ENCODE measurements at regions not wholly inside any gene's neighbourhood (a gene's known extent, or its start where the extent isn't known, plus 50 kb on each side); places are given as distances from the start of the nearest gene placed in this dataset.

DNA sequence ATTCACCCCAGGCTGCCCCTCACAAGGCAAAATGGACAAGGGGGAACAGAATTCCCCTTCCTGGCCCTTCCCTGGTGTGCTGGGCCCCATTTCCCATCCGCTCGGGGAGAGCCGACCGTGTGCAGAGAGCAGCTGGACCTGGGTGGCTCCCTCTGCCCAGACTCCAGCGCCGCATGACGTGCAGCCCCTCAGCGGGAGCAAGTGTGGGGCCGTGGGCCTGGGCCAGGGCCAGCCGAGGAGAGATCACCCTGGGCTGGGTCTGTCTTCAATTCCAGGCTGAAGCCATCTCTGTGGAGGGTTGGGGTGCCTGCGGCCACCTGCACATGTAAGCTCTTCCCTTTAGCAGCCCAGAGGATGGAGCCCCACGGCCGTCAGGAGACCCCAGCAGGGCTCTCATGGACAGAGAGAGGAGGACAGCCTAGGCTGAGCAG, 241.8 kb downstream of the TTLL2 start:
- TF ChIP-seq, protein P1, sequence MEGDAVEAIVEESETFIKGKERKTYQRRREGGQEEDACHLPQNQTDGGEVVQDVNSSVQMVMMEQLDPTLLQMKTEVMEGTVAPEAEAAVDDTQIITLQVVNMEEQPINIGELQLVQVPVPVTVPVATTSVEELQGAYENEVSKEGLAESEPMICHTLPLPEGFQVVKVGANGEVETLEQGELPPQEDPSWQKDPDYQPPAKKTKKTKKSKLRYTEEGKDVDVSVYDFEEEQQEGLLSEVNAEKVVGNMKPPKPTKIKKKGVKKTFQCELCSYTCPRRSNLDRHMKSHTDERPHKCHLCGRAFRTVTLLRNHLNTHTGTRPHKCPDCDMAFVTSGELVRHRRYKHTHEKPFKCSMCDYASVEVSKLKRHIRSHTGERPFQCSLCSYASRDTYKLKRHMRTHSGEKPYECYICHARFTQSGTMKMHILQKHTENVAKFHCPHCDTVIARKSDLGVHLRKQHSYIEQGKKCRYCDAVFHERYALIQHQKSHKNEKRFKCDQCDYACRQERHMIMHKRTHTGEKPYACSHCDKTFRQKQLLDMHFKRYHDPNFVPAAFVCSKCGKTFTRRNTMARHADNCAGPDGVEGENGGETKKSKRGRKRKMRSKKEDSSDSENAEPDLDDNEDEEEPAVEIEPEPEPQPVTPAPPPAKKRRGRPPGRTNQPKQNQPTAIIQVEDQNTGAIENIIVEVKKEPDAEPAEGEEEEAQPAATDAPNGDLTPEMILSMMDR (IDR thresholded peaks at IDR 0.05), result no peak
- no peak for ATAC-seq (ENCODE audit: insufficient number of reproducible peaks, low FRiP score, low read depth)
- no peaks in the 10 kb centered on the region for H3K27me3 ChIP-seq (replicated peaks; ENCODE audit: insufficient read depth)
- H3K27ac ChIP-seq, result no peak overlapping the region
- H3K4me1 ChIP-seq (ENCODE audit: control insufficient read depth in 1 of 2, low read depth in 2 of 2), result peaks cover 0 to 11% of the 10 kb centered on the region in 2 donors
- no peaks in the 10 kb centered on the region for H3K36me3 ChIP-seq
- H3K9me3 ChIP-seq, result no peaks in the 10 kb centered on the region
- DNase-seq (ENCODE audit: low spot score), result no peak
- no peak overlapping the region for H3K4me3 ChIP-seq

DNA sequence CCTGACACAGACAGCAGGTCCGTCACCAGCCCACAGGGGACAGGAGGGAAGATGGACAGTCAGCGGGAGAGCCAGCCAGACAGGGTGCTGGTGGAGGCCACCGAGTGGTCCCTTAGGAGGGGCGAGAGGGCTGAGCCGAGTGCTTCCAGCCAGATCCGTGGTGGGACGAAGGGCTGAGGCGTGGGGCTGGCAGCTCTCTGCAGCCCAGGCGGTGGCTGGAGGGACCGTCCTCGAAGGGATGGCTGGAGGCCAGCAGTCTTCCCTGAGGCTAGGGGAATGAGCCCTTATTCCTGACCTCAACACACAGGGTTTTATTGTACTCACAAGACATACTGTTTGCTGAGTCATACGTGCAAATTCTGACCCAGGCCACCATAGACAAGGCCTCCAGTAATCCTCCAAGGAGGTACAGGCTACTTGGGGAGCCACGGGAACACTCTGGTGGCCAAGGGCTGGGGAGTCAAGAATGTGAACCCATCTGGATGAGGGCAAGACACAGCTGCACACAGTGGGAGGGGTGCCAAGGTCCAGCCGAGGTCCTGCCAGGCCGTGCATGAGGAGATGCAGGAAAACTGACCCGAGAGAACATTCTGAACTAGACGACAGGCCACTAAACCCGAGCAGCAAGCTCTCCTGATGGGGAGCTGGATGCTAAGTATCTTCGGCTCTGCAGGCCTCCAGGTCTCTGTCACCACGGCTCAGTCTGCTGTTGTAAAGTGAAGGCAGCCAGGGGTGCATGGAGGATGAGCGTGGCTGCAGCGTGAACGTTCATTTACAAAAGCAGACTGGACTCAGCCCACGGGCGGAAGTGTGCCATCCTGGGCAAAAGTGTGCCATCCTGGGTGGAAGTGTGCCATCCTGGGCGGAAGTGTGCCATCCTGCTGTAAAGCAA, 242.5 kb downstream of the TTLL2 start:
- no peak overlapping the region for H3K4me3 ChIP-seq
- DNase-seq (ENCODE audit: low spot score) (no peak), ATAC-seq (ENCODE audit: insufficient number of reproducible peaks, low FRiP score, low read depth) (no peak)
- peaks cover 0 to 13% of the 10 kb centered on the region in 2 donors for H3K4me1 ChIP-seq (ENCODE audit: control insufficient read depth in 1 of 2, low read depth in 2 of 2)
- TF ChIP-seq, protein P1 (IDR thresholded peaks at IDR 0.05), result no peak
- no peaks in the 10 kb centered on the region for H3K27me3 ChIP-seq (replicated peaks; ENCODE audit: insufficient read depth)
- H3K9me3 ChIP-seq, result no peaks in the 10 kb centered on the region
- H3K27ac ChIP-seq, result no peak overlapping the region
- no peaks in the 10 kb centered on the region for H3K36me3 ChIP-seq

DNA sequence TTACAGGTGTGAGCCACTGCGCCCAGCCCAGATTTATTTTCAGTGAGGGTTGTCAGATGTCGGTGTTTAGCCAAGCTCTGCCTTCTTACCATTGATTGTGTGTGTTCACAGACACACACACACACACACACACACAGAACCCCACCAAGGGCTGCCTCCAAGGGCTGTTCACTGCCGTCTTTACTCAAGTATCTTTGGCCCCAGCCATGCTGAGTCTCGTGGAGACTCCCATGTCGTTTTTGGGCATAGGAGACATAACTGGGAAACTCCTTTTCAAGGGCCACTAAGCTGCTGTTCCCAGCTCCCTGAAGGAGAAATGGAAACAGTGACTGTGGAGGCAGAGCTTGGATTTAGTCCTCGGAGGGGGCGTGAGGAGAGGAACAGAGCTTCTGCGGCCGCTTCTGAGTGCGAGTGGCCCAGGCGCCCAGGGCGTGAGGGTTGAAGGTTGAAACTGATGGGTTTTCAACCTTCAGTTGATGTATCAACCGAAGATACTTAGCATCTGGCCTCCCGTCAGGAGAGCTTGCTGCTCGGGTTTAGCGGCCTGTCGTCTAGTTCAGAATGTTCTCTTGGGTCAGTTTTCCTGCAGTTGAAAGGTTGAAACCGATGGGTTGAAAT, 243.6 kb downstream of the TTLL2 start:
- TF ChIP-seq, protein P1 (IDR thresholded peaks at IDR 0.05), result no peak
- Histone ChIP-seq H3K27me3 (replicated peaks; ENCODE audit: insufficient read depth) (no peaks in the 10 kb centered on the region), H3K4me3 (no peak overlapping the region), H3K4me1 (ENCODE audit: control insufficient read depth in 1 of 2, low read depth in 2 of 2) (peaks cover 0 to 24% of the 10 kb centered on the region in 2 donors), H3K36me3 (no peaks in the 10 kb centered on the region), H3K27ac (no peak overlapping the region), H3K9me3 (no peaks in the 10 kb centered on the region)
- ATAC-seq (ENCODE audit: insufficient number of reproducible peaks, low FRiP score, low read depth), result no peak
- DNase-seq (ENCODE audit: low spot score), result no peak

DNA sequence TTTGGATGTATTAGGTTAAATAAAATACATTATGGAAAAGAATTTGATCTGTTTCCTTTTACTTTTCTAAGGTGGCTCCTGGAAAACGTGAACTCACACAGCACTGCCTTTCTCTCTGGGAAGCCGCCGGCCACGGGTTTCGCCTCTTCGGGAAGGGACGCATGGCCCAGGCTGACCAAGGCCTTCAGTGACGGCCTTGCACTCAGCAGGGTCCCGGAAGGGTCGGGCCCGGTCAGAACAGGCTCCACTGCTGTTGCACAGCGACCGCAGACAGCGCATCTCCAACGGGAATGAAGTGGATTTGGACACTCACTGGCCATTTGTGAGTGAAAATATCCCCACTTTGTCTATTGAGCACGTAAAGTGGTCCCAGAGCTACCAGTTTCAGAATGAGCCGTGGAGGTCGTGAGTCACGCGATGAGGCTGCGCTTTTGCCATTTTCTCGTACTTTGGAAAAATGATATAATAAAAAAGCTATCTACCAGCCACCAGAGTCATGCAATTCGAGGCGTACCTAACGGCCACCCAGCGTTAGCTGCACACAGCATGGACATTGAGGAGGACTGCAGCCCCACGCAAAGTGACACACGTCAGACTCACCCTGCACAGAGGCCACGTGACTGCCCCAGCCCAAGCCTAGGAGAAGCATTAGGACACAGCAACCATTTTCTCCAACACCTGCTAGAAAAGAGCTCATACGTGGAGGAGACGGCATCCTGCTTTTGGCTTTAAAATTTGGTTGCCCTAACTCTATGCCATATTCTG, 244.3 kb downstream of the TTLL2 start:
- Histone ChIP-seq H3K27ac (no peak overlapping the region), H3K36me3 (no peaks in the 10 kb centered on the region), H3K4me3 (no peak overlapping the region), H3K9me3 (no peaks in the 10 kb centered on the region), H3K4me1 (ENCODE audit: control insufficient read depth in 1 of 2, low read depth in 2 of 2) (peaks cover 4 to 30% of the 10 kb centered on the region in 2 donors), H3K27me3 (replicated peaks; ENCODE audit: insufficient read depth) (no peaks in the 10 kb centered on the region)
- TF ChIP-seq, protein P1 (IDR thresholded peaks at IDR 0.05), result no peak
- ATAC-seq (ENCODE audit: insufficient number of reproducible peaks, low FRiP score, low read depth) (no peak), DNase-seq (ENCODE audit: low spot score) (no peak)

DNA sequence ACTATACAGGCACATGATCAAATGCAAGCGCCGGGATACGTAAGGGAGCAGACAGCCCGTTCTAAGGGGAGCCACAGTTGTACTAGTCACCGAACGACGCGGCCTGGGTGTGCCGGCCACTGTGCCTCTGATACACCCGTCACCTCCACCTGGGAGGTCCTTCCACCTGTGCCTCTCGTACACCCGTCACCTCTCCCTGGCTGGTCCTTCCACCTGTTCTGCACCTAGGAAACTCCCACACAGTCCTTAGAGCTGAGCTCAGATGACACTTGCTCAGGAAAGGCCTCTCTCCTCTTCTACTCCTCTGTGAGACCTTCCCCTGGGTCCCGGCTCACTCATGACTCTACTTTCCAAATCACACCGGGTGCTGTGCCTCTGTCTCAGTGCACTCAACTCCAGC, 245.0 kb downstream of the TTLL2 start:
- Histone ChIP-seq H3K36me3 (no peaks in the 10 kb centered on the region), H3K27ac (no peak overlapping the region), H3K4me1 (ENCODE audit: control insufficient read depth in 1 of 2, low read depth in 2 of 2) (peaks cover 7 to 36% of the 10 kb centered on the region in 2 donors), H3K27me3 (replicated peaks; ENCODE audit: insufficient read depth) (no peaks in the 10 kb centered on the region), H3K9me3 (no peaks in the 10 kb centered on the region), H3K4me3 (no peak overlapping the region)
- DNase-seq (ENCODE audit: low spot score), result no peak
- TF ChIP-seq, protein P1 (IDR thresholded peaks at IDR 0.05), result no peak
- ATAC-seq (ENCODE audit: insufficient number of reproducible peaks, low FRiP score, low read depth), result no peak
